NCI-H187 (cell line): ENCODE measurements at regions not wholly inside any gene's neighbourhood (a gene's known extent, or its start where the extent isn't known, plus 50 kb on each side); places are given as distances from the start of the nearest gene placed in this dataset.
"Not testable (repeated sequence)": the region's sequence is repeated elsewhere in the genome, so short reads cannot be mapped to it uniquely, and the experiment has no call there.

Experiments used
- DNase-seq, 2 experiments: peaks; one replicate each; lab custom pipeline; 2025; lab: John Stamatoyannopoulos, UW

DNA sequence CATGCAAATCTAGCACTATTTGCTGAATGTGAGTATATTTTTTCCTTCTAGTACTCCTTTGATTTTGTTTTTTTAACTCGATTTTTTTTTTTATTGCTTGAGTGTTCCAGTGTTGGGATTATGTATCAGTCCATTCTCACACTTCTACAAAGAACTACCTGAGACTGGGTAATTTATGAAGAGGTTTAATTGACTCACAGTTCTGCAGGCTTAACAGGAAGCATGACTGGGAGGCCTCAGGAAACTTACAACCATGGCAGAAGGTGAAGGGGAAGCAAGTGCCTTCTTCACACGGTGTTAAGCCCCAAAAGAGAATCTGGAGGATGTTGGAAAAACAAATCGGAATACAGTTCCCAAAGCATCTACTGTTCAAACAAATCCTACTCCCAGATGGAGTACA lies 69.1 kb downstream of the ZNF518B start:
- not testable (repeated sequence) for DNase-seq

DNA sequence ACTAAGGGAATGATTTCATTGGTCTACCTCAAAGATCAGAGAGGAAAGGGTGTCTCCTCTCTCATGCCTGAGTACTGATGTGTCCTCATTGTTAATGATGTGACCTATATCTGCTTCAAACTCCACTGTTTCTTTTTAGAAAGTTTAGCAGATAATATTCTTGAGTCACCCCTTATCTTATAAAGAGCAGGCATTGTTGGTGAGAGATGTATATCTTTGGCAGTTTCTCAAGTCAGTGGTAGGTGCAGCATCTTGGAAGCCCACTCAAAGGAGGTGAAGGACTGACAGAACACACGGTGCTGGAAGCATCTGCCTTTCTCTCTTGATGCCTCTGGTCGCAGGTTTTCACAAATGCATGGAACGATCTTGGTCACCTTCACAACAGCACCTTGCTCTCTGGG lies 71.2 kb downstream of the ZNF518B start:
- no peak for DNase-seq

DNA sequence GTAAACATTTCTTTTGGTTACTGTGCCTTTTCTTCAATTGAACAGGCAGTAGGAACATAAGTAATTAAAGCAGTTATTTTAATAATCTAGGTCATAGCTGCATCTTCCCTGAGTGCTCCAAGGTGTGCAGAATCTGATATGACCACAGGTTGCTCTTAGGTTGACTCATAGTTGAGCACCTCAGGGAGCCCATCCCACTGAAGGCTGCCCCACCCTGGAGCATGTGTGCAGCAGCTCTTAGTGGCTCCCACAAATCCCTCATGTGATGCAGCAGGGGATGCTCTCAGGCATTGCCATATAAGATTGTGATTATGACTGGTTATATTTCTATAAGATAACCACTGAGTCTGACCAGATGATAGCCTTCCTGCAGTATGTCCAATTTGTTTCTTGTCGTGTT lies 72.3 kb downstream of the ZNF518B start:
- DNase-seq = no peak

DNA sequence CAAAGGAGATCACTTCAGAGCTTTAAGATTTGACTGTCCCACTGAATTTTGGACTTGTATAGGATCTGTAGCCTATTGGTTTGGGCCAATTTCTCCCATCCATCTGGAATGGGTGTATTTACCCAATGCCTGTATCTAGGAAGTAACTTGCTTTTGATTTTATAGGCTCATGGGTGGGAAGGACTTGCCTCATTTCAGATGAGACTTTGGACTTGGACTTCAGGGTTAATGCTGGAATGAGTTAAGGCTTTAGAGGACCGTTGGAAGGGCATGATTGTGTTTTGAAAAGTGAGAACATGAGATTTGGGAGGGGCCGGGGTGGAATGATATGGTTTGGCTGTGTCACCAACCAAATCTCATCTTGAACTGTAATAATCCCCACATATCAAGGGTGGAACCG lies 73.8 kb downstream of the ZNF518B start:
- DNase-seq = no peak

DNA sequence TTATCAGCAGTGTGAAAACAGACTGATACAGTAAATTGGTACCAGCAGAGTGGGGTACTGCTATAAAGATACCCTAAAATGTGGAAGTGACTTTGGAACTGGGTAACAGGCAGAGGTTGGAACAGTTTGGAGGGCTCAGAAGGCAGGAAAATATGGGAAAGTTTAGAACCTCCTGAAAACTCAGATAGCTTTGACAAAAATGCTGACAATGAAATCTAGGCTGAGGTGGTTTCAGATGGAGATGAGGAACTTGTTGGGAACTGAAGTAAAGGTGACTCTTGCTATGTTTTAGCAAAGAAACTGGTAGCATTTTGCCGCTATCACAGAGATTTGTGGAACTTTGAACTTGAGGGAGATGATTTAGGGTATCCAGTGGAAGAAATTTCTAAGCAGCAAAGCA lies 75.1 kb downstream of the ZNF518B start:
- DNase-seq = not testable (repeated sequence)

DNA sequence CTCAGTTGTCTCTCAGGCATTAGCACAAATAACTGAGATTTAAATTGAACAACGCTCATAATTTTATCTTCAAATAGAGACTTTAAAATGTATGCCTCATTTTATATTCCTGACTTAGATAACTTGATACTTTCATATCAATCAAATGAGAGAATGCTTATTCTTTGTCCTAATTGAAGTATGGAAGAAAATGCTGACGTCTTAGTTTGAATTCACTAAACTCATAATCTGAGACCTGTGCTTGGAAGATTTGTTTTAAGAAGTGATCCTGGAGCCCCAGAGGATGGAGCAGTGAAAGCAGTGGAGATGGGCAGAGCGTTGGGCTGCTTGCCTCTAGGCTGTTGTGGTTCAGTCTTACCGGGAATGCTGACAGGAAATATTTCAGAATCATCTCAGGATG lies 76.1 kb downstream of the ZNF518B start:
- DNase-seq = no peak

DNA sequence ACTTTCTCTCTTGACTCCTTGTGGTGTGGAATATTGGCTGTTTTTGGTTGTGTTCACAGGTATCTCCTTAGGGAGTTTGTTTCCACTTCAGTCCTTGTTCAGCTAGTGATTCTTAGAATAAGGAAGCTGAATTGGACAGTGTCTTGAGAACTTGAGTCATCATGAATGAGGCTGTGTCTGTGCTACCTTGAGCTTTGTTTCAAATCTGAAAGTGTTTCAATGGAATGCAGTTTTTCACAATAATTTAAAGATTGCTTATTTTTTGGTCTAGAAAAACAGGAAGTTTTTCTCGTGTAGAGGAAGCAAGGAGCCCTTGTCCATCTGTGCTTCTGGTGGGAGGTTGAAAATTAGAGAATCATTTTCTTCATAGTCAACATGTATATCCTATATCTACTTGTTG lies 76.5 kb downstream of the ZNF518B start:
- DNase-seq = no peak

DNA sequence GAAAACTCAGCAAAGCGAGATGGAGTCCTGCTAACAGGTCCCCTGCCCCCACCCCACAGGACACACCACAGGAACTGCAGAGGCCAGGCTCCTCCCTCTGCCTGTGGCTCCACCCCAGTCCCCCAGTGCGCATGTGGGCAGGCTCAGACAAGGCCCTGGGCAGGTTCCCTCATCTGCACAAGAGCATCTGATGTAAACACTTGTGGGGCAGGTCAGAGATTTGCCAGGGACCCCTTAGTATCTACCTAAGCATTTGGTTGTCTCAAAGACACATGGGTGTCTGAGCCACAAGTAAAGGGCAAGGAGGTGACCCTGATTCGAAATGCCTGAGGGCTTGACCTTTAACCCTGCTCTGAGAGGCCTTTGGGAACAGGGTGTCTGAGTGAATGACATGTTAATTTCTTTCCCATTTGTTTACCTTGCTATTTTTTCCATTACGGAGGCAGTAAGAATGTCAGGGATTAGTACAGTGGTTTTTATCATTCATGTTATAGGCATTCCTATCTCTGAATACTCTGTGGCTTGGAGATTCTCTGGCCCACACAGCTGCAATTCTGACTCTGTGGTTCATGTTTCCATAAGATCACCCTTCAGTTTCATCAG lies 85.3 kb downstream of the ZNF518B start:
- no peak for DNase-seq

DNA sequence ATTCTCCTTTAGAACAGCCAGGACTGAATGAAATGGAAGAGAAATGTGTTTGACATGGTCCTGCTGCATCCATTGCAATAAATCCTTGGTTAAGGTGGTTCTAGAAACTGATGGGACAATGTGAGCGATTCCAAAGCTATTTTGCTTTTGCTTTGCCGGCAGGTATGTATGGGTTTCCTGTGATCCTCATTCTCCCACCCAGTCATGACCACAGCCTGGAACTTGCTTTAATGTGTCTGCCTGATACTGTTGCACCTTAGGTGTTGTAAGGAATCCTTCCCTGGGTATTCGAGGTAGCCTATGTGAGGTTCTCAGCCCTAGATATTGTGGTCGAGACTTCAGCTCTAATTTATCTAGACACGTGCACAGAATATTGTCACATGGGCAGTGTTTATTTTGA lies 86.1 kb downstream of the ZNF518B start:
- DNase-seq = no peak

DNA sequence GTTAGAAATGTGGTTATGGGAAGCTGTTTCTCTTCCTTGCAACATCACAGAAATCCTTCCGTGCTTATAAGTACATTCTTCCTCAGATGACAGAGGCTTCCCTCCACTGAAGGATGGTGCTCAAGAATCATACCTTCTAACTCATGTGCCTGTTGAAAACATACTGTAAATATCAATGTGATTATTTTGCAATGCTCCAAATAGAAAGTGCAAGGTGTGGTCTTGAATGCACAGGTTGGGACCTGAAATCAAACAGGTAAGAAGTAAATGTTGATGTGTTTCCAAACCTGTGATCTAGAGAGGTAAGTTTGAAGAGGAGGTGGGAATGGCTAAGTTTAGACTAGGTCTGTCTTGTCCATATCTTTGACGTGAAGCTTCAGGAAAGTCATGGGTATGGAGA lies 87.7 kb downstream of the ZNF518B start:
- DNase-seq = no peak

DNA sequence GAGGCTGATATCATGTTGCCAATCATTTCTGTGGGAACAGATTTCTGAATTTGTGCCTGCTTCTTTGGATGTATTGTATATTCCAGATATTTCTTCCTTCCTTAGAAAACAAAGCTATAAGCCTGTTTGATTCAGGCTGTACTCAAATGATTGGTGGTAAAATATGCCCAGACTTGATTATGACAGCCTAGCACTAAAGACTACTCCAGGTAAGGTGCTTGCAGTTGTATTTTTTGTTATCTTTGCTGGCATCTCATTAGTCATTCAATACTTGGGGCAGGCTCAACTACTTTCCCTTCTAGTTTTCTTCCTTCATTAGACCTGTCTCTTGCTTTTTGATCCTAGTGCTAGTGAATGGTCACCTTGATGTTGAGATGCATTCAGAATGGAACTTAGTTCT lies 90.6 kb downstream of the ZNF518B start:
- DNase-seq = no peak

DNA sequence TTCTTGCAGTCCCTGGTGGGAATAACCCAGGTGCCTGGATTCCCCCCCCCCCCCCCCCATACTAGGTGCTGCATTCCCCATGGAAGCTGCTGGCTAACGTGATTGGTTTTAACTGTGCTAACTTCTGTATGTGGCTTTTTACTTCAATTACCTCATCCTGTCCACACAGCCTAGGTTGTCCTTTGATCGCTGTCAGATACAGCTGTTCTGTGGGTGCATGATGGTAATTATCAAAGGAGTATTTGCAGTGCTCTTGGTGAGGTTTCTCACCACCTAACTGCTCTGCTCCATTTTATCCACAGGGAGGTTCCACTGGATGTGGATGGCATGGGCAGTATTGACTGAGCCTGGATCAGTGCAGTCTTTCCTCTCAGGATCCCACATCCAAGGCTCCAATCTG lies 93.0 kb downstream of the ZNF518B start:
- DNase-seq = no peak

DNA sequence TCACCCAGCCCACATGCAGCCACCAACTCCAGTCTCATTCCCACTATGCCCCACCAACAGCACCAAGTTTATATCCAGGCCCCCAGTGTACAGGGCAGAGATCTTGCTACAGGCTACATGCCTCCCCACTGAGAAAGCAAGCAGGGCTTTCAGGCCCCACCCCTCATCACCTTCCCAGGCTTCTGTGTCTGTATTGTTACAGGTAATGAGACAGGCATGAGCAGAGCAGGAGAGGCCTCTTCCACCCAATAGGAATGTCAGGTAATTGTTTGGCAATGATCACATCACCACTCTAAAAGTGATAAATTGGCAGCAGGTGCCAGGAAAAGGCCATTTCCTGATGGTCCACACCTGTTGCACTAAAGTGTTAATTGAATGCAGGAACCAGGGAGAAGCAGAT lies 102.5 kb downstream of the ZNF518B start:
- peak in 1 of 2 experiments; percentile 46 for DNase-seq

DNA sequence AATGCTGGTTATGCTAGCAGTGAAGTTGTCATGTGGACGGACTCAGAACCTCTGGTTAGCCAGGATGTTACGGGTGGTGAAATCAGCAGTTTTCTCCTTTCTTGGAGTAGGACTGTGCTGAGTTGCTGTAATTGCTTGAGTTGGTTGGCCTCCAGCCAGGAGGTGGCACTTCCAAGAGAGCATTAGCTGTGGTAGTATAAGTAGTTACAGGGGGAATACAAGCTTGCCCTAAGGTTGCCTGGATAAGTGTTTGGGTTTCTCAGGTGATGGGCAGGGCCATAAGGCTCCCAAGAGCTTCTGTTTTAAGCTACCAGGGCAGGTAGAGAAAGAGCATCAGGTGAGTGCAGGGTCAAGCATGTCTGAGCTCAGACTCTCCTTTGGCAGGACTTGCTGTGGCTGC lies 103.0 kb downstream of the ZNF518B start:
- DNase-seq = no peak

DNA sequence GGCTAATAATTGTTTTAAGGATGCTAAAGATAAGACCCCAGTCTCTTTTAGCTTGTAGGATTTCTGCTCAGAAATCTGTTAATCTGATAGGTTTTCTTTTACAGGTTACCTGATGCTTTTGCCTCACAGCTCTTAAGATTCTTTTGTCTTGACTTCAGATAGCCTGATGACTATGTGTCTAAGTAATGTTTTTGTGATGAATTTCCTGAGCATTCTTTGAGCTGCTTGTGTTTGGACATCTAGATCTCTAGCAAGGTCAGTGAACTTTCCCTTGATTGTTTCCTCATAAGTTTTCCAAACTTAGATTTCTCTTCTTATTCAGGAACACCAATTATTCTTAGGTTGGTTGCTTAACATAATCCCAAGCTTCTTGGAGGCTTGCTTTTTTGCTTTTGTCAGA lies 104.1 kb downstream of the ZNF518B start:
- no peak for DNase-seq

DNA sequence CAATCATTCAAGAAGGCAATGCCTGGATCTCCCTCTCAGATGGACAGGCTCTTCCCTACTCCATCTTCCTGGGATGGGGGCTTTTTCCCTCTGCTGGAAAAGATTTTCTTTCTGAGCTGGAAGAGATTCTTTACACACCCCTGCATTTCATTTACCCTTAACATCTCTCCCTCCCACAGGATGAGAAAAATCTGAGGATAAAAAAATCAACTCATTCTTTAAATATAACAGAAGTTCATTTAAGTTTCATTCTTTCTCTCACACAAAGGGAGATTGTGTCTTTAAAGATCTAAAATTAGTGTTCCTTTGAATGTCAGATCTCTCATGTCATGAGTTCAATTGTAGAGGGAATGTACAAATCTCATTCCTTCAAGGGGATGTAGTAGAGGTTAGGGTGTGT lies 109.0 kb downstream of the ZNF518B start:
- DNase-seq = no peak

DNA sequence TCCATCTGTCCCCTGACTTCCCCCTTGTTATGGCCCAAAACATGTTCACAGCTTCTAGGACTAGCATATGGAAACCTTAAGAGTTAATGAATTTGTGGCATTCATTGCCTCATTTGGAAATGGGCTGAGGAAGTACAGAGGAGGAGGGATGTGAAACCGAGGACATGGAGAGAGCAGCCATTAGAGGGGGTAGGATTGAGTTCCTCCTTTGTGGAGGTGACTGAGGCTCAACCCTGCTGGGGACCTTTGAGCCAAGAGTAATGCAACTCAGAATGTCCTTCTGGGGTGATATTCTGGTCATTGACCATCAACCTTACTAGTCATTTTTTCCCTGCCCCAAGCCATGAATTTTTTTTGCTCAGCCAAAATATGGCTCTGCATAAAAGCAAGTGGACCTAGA lies 109.4 kb downstream of the ZNF518B start:
- no peak for DNase-seq

DNA sequence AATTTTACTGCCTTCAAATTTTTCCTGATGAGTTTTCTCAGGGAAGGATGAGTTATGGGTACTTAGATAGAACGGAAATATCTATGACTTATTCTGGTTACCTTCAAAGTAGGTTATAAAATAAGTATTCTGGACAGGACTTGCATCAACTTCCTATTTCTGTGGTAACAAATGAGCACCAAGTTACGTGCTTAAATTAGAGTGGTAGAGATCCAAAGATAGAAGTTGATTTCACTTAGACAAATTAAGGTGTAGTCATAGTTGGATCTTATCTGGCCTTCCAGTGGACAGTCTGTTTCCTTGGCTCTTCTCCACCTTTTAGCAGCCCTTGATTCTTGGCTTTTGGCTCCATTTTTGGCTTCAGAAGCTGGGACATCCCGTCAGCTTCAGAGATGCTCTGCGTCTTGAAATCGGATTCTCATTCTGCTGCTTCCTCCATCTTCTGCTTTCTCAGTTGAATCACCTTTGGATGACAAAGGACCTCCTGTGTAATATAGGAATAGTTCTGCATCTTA lies 109.9 kb downstream of the ZNF518B start:
- no peak for DNase-seq

DNA sequence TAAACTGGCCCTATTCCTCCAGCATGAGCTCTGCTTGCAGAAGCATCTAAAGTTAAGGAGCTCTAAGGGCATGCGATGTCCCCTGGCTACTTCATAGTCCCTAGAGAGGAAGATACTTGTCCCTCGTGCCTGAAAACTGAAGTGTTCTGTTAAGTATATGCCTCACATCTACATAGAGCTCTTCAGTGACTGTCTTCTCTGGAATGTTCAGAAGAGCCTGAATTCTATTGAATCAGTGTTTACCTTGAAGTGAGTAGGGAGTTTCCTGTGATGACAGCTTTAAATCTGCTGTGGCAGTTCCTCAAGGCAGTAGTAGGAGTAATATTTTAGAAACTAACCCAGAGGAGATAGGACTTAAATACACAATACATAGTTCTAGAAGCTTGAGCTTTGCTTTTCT lies 111.2 kb downstream of the ZNF518B start:
- DNase-seq = peak in 1 of 2 experiments; percentile 11

DNA sequence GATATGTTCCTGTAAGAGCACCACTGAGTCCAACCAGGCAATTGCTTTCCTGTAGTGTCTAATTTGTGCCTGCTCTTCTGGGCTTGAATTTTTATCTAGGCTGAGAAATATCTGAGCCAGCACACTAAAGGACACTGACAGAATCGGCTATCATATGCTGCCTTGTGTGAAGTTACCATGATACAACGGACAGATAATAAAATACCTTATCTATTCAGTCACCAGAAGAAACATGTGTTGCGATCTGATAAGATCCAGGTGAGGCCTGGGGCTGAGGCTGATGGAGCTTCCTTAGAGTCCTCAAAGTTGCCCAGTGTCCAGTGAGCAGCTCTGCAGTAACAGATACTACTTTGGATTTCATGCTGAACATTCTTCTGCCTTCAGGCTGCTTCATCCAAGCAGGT lies 111.8 kb downstream of the ZNF518B start:
- no peak for DNase-seq

DNA sequence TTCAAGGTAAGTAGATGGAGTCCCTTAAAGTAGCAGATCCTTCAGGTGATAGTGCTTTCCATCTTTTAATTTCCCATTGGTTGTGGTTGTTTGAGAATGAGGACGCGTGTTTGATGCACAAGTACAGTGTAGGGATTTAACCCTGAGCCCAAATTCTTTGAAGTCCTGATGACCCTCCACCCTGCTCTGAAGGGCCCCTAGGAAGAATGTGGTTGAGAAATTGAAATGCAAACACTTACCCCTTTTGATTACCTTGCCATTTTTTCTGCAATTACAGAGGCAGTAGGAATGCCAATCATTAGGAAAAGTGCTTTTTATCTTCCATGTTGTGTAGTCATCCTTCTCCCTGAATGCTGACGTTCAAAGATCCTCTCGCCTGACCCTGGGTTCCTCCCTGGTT lies 112.4 kb downstream of the ZNF518B start:
- DNase-seq = no peak

DNA sequence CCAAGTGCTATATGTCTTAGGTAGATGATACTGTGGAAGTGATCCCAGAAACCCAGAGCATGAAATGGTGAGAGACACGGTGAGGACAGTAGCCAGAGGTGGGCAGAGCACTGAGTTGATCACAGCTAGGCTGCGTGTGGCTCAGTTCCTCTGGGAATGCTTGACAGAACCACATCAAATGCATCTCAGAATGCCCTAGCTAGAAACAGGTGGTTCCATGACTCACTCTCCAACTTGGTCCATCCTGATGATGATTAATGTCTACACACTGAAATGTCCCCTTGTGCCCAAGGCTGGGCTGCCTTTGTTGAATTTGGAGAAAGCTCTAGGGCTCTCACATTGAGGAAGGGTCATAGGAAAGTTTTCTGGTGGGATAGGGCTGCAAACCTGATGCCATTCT lies 113.6 kb downstream of the ZNF518B start:
- no peak for DNase-seq

DNA sequence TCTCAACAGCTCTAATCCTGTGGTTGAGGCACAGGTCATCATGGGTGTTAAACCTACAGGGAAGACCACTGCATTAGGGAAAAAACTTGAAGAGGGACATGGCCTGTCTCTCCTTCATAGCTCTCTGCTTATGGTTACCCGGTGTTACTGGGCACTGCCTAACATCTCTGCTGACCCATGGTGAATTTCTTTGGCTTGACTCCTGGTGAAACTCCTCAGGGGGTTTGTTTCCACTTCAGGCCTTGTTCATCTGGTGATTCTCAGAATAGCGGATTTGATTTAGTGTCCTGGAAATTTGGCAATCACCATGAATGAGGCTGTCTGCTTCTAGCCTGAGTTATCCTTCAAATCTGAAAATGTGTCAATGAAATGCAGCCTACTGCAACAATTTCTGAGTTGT lies 114.4 kb downstream of the ZNF518B start:
- DNase-seq = no peak

DNA sequence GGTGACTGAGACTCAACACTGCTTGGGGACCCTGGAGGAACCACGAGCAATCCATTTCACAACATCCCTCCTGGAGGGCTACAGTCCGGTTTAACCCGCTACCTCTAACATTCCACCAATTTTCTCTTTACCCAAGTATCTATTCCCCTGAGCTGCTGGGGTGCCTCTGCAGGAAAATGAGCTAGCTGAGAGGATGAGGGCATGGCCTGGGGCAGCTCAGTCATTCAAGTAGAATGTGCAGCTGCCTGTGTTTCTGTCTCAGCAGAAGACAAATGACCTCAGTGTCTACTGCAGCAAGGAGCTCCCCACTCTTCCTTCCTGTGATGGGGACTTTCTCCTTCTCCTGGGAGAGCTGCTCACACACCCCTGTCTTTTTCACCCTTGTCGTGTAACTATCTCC lies 120.8 kb downstream of the ZNF518B start:
- no peak for DNase-seq

DNA sequence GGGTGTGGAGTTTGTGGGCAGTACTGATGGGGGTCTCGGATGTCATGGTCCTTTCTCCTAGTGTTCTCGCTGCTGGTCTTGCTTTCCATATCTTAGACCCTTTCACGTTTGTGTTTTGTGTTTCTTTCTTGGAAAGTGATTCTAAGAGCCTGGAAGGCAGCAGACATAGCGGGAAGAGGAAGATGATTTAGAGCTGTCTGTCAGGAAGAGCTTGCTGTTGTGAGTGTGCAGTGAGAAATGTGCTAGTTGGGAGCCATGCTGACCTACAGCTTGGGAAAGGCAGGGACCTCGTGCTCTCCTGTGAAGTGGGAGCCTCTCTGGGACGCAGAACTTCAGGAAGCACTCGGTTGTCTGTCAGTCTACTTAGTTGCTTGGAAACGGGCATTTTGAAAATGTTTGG lies 122.2 kb downstream of the ZNF518B start:
- no peak for DNase-seq
